ENCODE measurements at regions not wholly inside any gene's neighbourhood (a gene's known extent, or its start where the extent isn't known, plus 50 kb on each side); places are given as distances from the start of the nearest gene placed in this dataset.

GRCh38 chr1:65512383-65512782 lies 91.9 kb downstream of the LEPR start:
- no peaks in the 10 kb centered on the region for H3K36me3 Mint-ChIP-seq
- no peak overlapping the region for H3K27ac Mint-ChIP-seq
- no peak overlapping the region for H3K4me3 Mint-ChIP-seq
- no peaks in the 10 kb centered on the region for H3K4me1 Mint-ChIP-seq
- POLR2A ChIA-PET: no interaction called here
- no peak for DNase-seq
- peaks cover 2% of the 10 kb centered on the region for H3K9me3 Mint-ChIP-seq
- no peak for ATAC-seq (ENCODE audit: low read depth)
- no peaks in the 10 kb centered on the region for H3K27me3 Mint-ChIP-seq

GRCh38 chr1:65512967-65513780 lies 92.7 kb downstream of the LEPR start:
- Mint-ChIP-seq H3K27ac (no peak overlapping the region), H3K4me3 (no peak overlapping the region), H3K9me3 (peaks cover 2% of the 10 kb centered on the region), H3K27me3 (no peaks in the 10 kb centered on the region), H3K36me3 (no peaks in the 10 kb centered on the region), H3K4me1 (no peaks in the 10 kb centered on the region)
- POLR2A ChIA-PET: no interaction called here
- no peak for ATAC-seq (ENCODE audit: low read depth)
- no peak for DNase-seq

- no peaks in the 10 kb centered on the region for H3K4me1 Mint-ChIP-seq
- no peak overlapping the region for H3K27ac Mint-ChIP-seq
- no peaks in the 10 kb centered on the region for H3K36me3 Mint-ChIP-seq
- POLR2A ChIA-PET: no interaction called here
- DNase-seq: no peak
- H3K27me3 Mint-ChIP-seq: no peaks in the 10 kb centered on the region
- H3K4me3 Mint-ChIP-seq: no peak overlapping the region
- H3K9me3 Mint-ChIP-seq: peaks cover 2% of the 10 kb centered on the region
- no peak for ATAC-seq (ENCODE audit: low read depth)
These were observed 93.6 kb downstream of the LEPR start for GRCh38 chr1:65514041-65514440.

- Mint-ChIP-seq H3K36me3 (peaks cover 1% of the 10 kb centered on the region), H3K27ac (no peak overlapping the region), H3K27me3 (peaks cover 39% of the 10 kb centered on the region), H3K4me3 (peak overlapping the region; percentile 37), H3K9me3 (no peaks in the 10 kb centered on the region), H3K4me1 (no peaks in the 10 kb centered on the region)
- POLR2A ChIA-PET: no interaction called here
- no peak for ATAC-seq (ENCODE audit: low read depth)
- no peak for DNase-seq
These were observed 104.4 kb downstream of the LEPR start for GRCh38 chr1:65524931-65525265.

GRCh38 chr1:65525266-65526048 lies 105.0 kb downstream of the LEPR start:
- Mint-ChIP-seq H3K36me3 (peaks cover 1% of the 10 kb centered on the region), H3K4me3 (peak overlapping the region; percentile 37), H3K9me3 (no peaks in the 10 kb centered on the region), H3K27me3 (peaks cover 39% of the 10 kb centered on the region), H3K4me1 (no peaks in the 10 kb centered on the region), H3K27ac (no peak overlapping the region)
- ATAC-seq (ENCODE audit: low read depth) (peak; percentile 39), DNase-seq (peak; percentile 21)
- POLR2A ChIA-PET: no interaction called here

- no peak for ATAC-seq (ENCODE audit: low read depth)
- DNase-seq: no peak
These were observed 105.6 kb downstream of the LEPR start for GRCh38 chr1:65526049-65526556.

GRCh38 chr1:65527190-65527589 lies 106.7 kb downstream of the LEPR start:
- ATAC-seq (ENCODE audit: low read depth) (no peak), DNase-seq (no peak)
- POLR2A ChIA-PET: no interaction called here
- no peaks in the 10 kb centered on the region for H3K4me1 Mint-ChIP-seq
- no peak overlapping the region for H3K4me3 Mint-ChIP-seq
- H3K27ac Mint-ChIP-seq: no peak overlapping the region
- H3K27me3 Mint-ChIP-seq: peaks cover 37% of the 10 kb centered on the region
- peaks cover 4% of the 10 kb centered on the region for H3K9me3 Mint-ChIP-seq
- peaks cover 1% of the 10 kb centered on the region for H3K36me3 Mint-ChIP-seq

More at GRCh38 chr1:65526049-65526556, 105.6 kb downstream of the LEPR start:
- no peak overlapping the region for H3K4me3 Mint-ChIP-seq
- no peaks in the 10 kb centered on the region for H3K4me1 Mint-ChIP-seq
- peaks cover 2% of the 10 kb centered on the region for H3K9me3 Mint-ChIP-seq
- peaks cover 39% of the 10 kb centered on the region for H3K27me3 Mint-ChIP-seq
- H3K27ac Mint-ChIP-seq: no peak overlapping the region
- peaks cover 1% of the 10 kb centered on the region for H3K36me3 Mint-ChIP-seq
- POLR2A ChIA-PET: no interaction called here

- ATAC-seq (ENCODE audit: low read depth) (no peak), DNase-seq (no peak)
- Mint-ChIP-seq H3K4me3 (no peak overlapping the region), H3K9me3 (peaks cover 4% of the 10 kb centered on the region), H3K4me1 (no peaks in the 10 kb centered on the region), H3K27me3 (peaks cover 36% of the 10 kb centered on the region), H3K36me3 (peaks cover 1% of the 10 kb centered on the region), H3K27ac (no peak overlapping the region)
- POLR2A ChIA-PET: no interaction called here
These were observed 107.4 kb downstream of the LEPR start for GRCh38 chr1:65527707-65528503.

GRCh38 chr1:65531972-65532570 lies 111.6 kb downstream of the LEPR start:
- DNase-seq (no peak), ATAC-seq (ENCODE audit: low read depth) (no peak)
- H3K9me3 Mint-ChIP-seq: peaks cover 4% of the 10 kb centered on the region
- POLR2A ChIA-PET: no interaction called here
- no peaks in the 10 kb centered on the region for H3K36me3 Mint-ChIP-seq
- H3K4me1 Mint-ChIP-seq: no peaks in the 10 kb centered on the region
- H3K27me3 Mint-ChIP-seq: peaks cover 13% of the 10 kb centered on the region
- H3K27ac Mint-ChIP-seq: no peak overlapping the region
- no peak overlapping the region for H3K4me3 Mint-ChIP-seq

GRCh38 chr1:65535981-65536380 lies 115.5 kb downstream of the LEPR start:
- Mint-ChIP-seq H3K9me3 (peaks cover 2% of the 10 kb centered on the region), H3K27ac (no peak overlapping the region), H3K36me3 (no peaks in the 10 kb centered on the region), H3K4me1 (no peaks in the 10 kb centered on the region), H3K4me3 (no peak overlapping the region), H3K27me3 (peaks cover 7% of the 10 kb centered on the region)
- POLR2A ChIA-PET: no interaction called here
- DNase-seq: no peak
- ATAC-seq (ENCODE audit: low read depth): no peak

- H3K4me1 Mint-ChIP-seq: no peaks in the 10 kb centered on the region
- POLR2A ChIA-PET: no interaction called here
These were observed 117.6 kb downstream of the LEPR start for GRCh38 chr1:65538086-65538485.

GRCh38 chr1:65538664-65539063 lies 118.2 kb downstream of the LEPR start:
- peaks cover 2% of the 10 kb centered on the region for H3K9me3 Mint-ChIP-seq
- no peaks in the 10 kb centered on the region for H3K36me3 Mint-ChIP-seq
- H3K4me3 Mint-ChIP-seq: no peak overlapping the region
- ATAC-seq (ENCODE audit: low read depth): no peak
- H3K27me3 Mint-ChIP-seq: peaks cover 7% of the 10 kb centered on the region
- no peak overlapping the region for H3K27ac Mint-ChIP-seq
- no peaks in the 10 kb centered on the region for H3K4me1 Mint-ChIP-seq
- POLR2A ChIA-PET: no interaction called here
- no peak for DNase-seq

More at GRCh38 chr1:65538086-65538485, 117.6 kb downstream of the LEPR start:
- H3K27me3 Mint-ChIP-seq: peaks cover 7% of the 10 kb centered on the region
- H3K9me3 Mint-ChIP-seq: no peaks in the 10 kb centered on the region
- no peak overlapping the region for H3K4me3 Mint-ChIP-seq
- no peak for ATAC-seq (ENCODE audit: low read depth)
- H3K27ac Mint-ChIP-seq: no peak overlapping the region
- DNase-seq: no peak
- H3K36me3 Mint-ChIP-seq: no peaks in the 10 kb centered on the region

All from activated naive CD8-positive, alpha-beta T cell treated with anti-CD3 and anti-CD28 coated beads, Interleukin-2, amount 10 ng/mL, durations not matched to agents 7 days and 5 days (primary cell).